Bronchial epithelial cell (primary cell): ENCODE measurements at regions not wholly inside any gene's neighbourhood (a gene's known extent, or its start where the extent isn't known, plus 50 kb on each side); places are given as distances from the start of the nearest gene placed in this dataset.

Experiments
- DNase-seq: peaks from one replicate; pipeline ENCODE4 v3.0.0-alpha.2; 2010; ENCODE audit warnings: low read depth
- FAIRE-seq: peaks from 2 replicates; lab custom pipeline; 2011; peaks lifted over from hg19 to GRCh38; lab: Jason Lieb, UNC
- H3K27me3 ChIP-seq: 2 replicates; pipeline ENCODE4 v1.5.1; 2011; ENCODE audit warnings: low read length; ENCODE audit not compliant: control insufficient read depth, insufficient read depth
- H3K36me3 ChIP-seq: 2 replicates; pipeline ENCODE4 v1.5.1; 2011; ENCODE audit warnings: low read length; ENCODE audit not compliant: control insufficient read depth, insufficient read depth
- H3K4me3 ChIP-seq: 2 replicates; pipeline ENCODE4 v1.5.1; 2011; ENCODE audit warnings: mild to moderate bottlenecking, low read depth, low read length, control low read depth
- TF ChIP-seq, protein P1 (sequence below): IDR thresholded peaks from 2 replicates; pipeline ENCODE4 v1.5.1; 2011; ENCODE audit warnings: mild to moderate bottlenecking, moderate library complexity, low read length, control low read depth, inconsistent platforms; ENCODE audit not compliant: insufficient read depth, severe bottlenecking

DNA sequence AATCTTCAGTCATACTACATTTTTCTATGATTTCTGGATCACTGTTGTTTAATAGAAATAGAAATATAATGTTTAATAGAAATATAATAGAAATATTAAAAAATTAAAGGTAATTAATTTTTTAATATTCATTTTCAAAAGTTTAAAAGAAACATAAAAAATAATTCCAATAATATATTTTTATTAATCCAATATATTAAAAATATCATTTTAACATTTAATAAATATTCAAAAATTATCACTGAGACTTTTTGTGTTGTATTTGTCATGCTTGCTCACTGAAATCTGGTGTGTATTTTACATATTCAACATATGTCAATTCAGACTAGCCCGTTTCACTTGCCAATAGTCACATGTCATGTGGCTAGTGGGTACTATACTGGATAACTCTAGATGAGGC, 80.6 kb upstream of the SLCO6A1 start:
- Histone ChIP-seq H3K4me3 (no peak overlapping the region), H3K27me3 (no peaks in the 10 kb centered on the region), H3K36me3 (no peaks in the 10 kb centered on the region)
- no peak for FAIRE-seq
- no peak for DNase-seq
- TF ChIP-seq, protein P1, sequence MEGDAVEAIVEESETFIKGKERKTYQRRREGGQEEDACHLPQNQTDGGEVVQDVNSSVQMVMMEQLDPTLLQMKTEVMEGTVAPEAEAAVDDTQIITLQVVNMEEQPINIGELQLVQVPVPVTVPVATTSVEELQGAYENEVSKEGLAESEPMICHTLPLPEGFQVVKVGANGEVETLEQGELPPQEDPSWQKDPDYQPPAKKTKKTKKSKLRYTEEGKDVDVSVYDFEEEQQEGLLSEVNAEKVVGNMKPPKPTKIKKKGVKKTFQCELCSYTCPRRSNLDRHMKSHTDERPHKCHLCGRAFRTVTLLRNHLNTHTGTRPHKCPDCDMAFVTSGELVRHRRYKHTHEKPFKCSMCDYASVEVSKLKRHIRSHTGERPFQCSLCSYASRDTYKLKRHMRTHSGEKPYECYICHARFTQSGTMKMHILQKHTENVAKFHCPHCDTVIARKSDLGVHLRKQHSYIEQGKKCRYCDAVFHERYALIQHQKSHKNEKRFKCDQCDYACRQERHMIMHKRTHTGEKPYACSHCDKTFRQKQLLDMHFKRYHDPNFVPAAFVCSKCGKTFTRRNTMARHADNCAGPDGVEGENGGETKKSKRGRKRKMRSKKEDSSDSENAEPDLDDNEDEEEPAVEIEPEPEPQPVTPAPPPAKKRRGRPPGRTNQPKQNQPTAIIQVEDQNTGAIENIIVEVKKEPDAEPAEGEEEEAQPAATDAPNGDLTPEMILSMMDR = no peak

DNA sequence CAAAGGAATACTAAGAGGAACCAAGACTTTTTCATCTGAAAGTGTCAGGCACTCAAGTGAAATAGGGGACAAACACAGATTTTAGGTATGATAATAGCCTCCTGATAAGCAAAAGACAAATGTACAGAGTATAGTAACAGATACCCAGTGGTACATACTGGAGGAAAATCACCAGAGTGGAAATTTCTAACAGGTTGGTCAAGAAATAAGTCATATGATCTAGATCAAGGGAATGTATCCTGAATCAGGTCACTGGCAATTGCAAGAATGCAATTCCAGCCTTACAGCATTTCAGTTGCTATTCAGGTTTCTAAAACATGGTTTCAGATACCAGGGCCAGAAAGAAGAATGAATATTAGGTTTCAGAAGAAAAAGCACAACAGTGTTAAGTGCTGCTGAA, 82.2 kb upstream of the SLCO6A1 start:
- FAIRE-seq (no peak), DNase-seq (no peak)
- H3K36me3 ChIP-seq = no peaks in the 10 kb centered on the region
- TF ChIP-seq, protein P1 = no peak
- no peak overlapping the region for H3K4me3 ChIP-seq
- H3K27me3 ChIP-seq = no peaks in the 10 kb centered on the region

- no peak overlapping the region for H3K4me3 ChIP-seq
- H3K27me3 ChIP-seq = no peaks in the 10 kb centered on the region
- no peak for DNase-seq
- no peak for FAIRE-seq
- H3K36me3 ChIP-seq = no peaks in the 10 kb centered on the region
- TF ChIP-seq, protein P1 = no peak
Observed at GRCh38 chr5:102582696-102583095, 83.9 kb upstream of the SLCO6A1 start.

- peak; percentile 33 for DNase-seq
- no peaks in the 10 kb centered on the region for H3K27me3 ChIP-seq
- H3K36me3 ChIP-seq = no peaks in the 10 kb centered on the region
- TF ChIP-seq, protein P1 = no peak
- no peak for FAIRE-seq
- no peak overlapping the region for H3K4me3 ChIP-seq
Observed at GRCh38 chr5:102583276-102584124, 84.7 kb upstream of the SLCO6A1 start.

GRCh38 chr5:102589661-102590060, 90.9 kb upstream of the SLCO6A1 start:
- FAIRE-seq (no peak), DNase-seq (peak; percentile 44)
- TF ChIP-seq, protein P1 = no peak
- Histone ChIP-seq H3K36me3 (no peaks in the 10 kb centered on the region), H3K4me3 (no peak overlapping the region), H3K27me3 (no peaks in the 10 kb centered on the region)
